ENCODE measurements at regions not wholly inside any gene's neighbourhood (a gene's known extent, or its start where the extent isn't known, plus 50 kb on each side); places are given as distances from the start of the nearest gene placed in this dataset.

- H3K36me3 ChIP-seq (ENCODE audit: insufficient read depth, low read length, poor library complexity, severe bottlenecking) = no peaks in the 10 kb centered on the region
- no peaks in the 10 kb centered on the region for H3K4me1 ChIP-seq (ENCODE audit: insufficient read depth, low read length, poor library complexity, severe bottlenecking)
- intact Hi-C loops (cut with micrococcal nuclease; ENCODE audit: unreplicated experiment) = no loop called here
- H3K9me3 ChIP-seq (ENCODE audit: low read depth, low read length, poor library complexity, severe bottlenecking) = no peaks in the 10 kb centered on the region
- TF ChIP-seq, protein P1, sequence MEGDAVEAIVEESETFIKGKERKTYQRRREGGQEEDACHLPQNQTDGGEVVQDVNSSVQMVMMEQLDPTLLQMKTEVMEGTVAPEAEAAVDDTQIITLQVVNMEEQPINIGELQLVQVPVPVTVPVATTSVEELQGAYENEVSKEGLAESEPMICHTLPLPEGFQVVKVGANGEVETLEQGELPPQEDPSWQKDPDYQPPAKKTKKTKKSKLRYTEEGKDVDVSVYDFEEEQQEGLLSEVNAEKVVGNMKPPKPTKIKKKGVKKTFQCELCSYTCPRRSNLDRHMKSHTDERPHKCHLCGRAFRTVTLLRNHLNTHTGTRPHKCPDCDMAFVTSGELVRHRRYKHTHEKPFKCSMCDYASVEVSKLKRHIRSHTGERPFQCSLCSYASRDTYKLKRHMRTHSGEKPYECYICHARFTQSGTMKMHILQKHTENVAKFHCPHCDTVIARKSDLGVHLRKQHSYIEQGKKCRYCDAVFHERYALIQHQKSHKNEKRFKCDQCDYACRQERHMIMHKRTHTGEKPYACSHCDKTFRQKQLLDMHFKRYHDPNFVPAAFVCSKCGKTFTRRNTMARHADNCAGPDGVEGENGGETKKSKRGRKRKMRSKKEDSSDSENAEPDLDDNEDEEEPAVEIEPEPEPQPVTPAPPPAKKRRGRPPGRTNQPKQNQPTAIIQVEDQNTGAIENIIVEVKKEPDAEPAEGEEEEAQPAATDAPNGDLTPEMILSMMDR (conservative IDR thresholded peaks at IDR 0.05; ENCODE audit: low read depth, low read length) = no peak
- no peak for TF ChIP-seq EZH2 (IDR thresholded peaks at IDR 0.05; ENCODE audit: borderline replicate concordance, low read depth, low read length, poor library complexity, severe bottlenecking)
- POLR2A ChIA-PET (ENCODE audit: low non-redundant PET) = no interaction called here
- H3K27ac ChIP-seq (ENCODE audit: low read depth, low read length, poor library complexity, severe bottlenecking) = no peak overlapping the region
- CTCF ChIA-PET = no interaction called here
- no peak overlapping the region for H3K4me3 ChIP-seq (ENCODE audit: low read depth, low read length, poor library complexity, severe bottlenecking)
- no peak for DNase-seq (ENCODE audit: low spot score)
- peaks cover 6% of the 10 kb centered on the region for H3K27me3 ChIP-seq (replicated peaks; ENCODE audit: insufficient read depth, low read depth, low read length, poor library complexity)
- no TSS peak for BruUV-seq (replicated peaks)
Observed at GRCh38 chr5:173509060-173509459, 107.4 kb downstream of the BOD1 start.

DNA sequence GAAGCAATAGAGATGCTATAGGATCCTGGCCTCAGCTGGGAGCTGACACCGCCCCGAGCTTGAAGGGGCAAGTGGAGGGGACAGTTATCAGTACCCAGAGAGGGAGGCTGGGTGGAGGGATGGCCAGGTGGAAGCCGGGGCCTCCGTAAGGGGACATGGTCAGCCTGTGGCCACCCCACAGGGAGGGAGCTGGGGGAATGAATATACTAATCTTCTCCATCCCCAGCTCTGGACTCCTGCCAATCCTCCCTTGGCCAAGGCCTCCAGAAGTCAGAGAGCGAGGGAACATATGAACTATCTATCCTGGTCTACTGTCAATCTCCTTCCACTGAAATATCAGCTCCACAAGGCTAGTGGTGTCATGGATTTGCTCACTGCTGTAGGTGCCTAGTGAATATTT is 109.3 kb downstream of the BOD1 start:
- intact Hi-C loops (cut with micrococcal nuclease; ENCODE audit: unreplicated experiment) = no loop called here
- H3K9me3 ChIP-seq (ENCODE audit: low read depth, low read length, poor library complexity, severe bottlenecking) = no peaks in the 10 kb centered on the region
- no peaks in the 10 kb centered on the region for H3K36me3 ChIP-seq (ENCODE audit: insufficient read depth, low read length, poor library complexity, severe bottlenecking)
- H3K27me3 ChIP-seq (replicated peaks; ENCODE audit: insufficient read depth, low read depth, low read length, poor library complexity) = peaks cover 3% of the 10 kb centered on the region
- TF ChIP-seq, protein P1 (conservative IDR thresholded peaks at IDR 0.05; ENCODE audit: low read depth, low read length) = no peak
- TF ChIP-seq EZH2 (IDR thresholded peaks at IDR 0.05; ENCODE audit: borderline replicate concordance, low read depth, low read length, poor library complexity, severe bottlenecking) = no peak
- POLR2A ChIA-PET (ENCODE audit: low non-redundant PET) = no interaction called here
- no TSS peak for BruUV-seq (replicated peaks)
- H3K27ac ChIP-seq (ENCODE audit: low read depth, low read length, poor library complexity, severe bottlenecking) = no peak overlapping the region
- DNase-seq (ENCODE audit: low spot score) = no peak
- H3K4me1 ChIP-seq (ENCODE audit: insufficient read depth, low read length, poor library complexity, severe bottlenecking) = no peaks in the 10 kb centered on the region
- H3K4me3 ChIP-seq (ENCODE audit: low read depth, low read length, poor library complexity, severe bottlenecking) = no peak overlapping the region
- CTCF ChIA-PET = no interaction called here

- no peak overlapping the region for H3K27ac ChIP-seq (ENCODE audit: low read depth, low read length, poor library complexity, severe bottlenecking)
- no TSS peak for BruUV-seq (replicated peaks)
- TF ChIP-seq EZH2 (IDR thresholded peaks at IDR 0.05; ENCODE audit: borderline replicate concordance, low read depth, low read length, poor library complexity, severe bottlenecking) = no peak
- TF ChIP-seq, protein P1 (conservative IDR thresholded peaks at IDR 0.05; ENCODE audit: low read depth, low read length) = no peak
- intact Hi-C loops (cut with micrococcal nuclease; ENCODE audit: unreplicated experiment) = no loop called here
- H3K9me3 ChIP-seq (ENCODE audit: low read depth, low read length, poor library complexity, severe bottlenecking) = no peaks in the 10 kb centered on the region
- ChIA-PET POLR2A (ENCODE audit: low non-redundant PET) (no interaction called here), CTCF (no interaction called here)
- peaks cover 4% of the 10 kb centered on the region for H3K27me3 ChIP-seq (replicated peaks; ENCODE audit: insufficient read depth, low read depth, low read length, poor library complexity)
- no peak for DNase-seq (ENCODE audit: low spot score)
- no peak overlapping the region for H3K4me3 ChIP-seq (ENCODE audit: low read depth, low read length, poor library complexity, severe bottlenecking)
- no peaks in the 10 kb centered on the region for H3K36me3 ChIP-seq (ENCODE audit: insufficient read depth, low read length, poor library complexity, severe bottlenecking)
- H3K4me1 ChIP-seq (ENCODE audit: insufficient read depth, low read length, poor library complexity, severe bottlenecking) = no peaks in the 10 kb centered on the region
Observed at GRCh38 chr5:173505634-173506033, 110.8 kb downstream of the BOD1 start.
